IMR-90 (cell line): ENCODE measurements at regions not wholly inside any gene's neighbourhood (a gene's known extent, or its start where the extent isn't known, plus 50 kb on each side); places are given as distances from the start of the nearest gene placed in this dataset.

ENCODE experiments used
- ATAC-seq: fragments of 200-7000 bp; cut with Tn5 transposase; 2 replicates; pipeline ENCODE4 v1.9.1; 2020; ENCODE audit warnings: low read depth, mild to moderate bottlenecking, moderate library complexity
- BruUV-seq: library from RNA; stranded (reverse); fragments of 400-500 nt; replicated peaks from 2 replicates; lab custom pipeline; 2021; lab: Mats Ljungman, UMichigan
- CTCF ChIA-PET: fragments of 300-600 bp; formaldehyde crosslinking; extraction: SDS; loops from one replicate; lab custom pipeline; 2021; ENCODE audit warnings: antibody characterized with exemption; lab: Yijun Ruan, JAX
- POLR2A ChIA-PET: fragments of 300-600 bp; sonication (Branson Sonifier 250); formaldehyde crosslinking; loops from one replicate; lab custom pipeline; 2022; ENCODE audit warnings: antibody characterized with exemption; ENCODE audit not compliant: unreplicated experiment; lab: Charles Lee
- DNase-seq: peaks from one replicate; pipeline ENCODE4 v3.0.0; 2013
- H2AFZ ChIP-seq: replicated peaks from 2 replicates; pipeline ENCODE3; 2013; ENCODE audit warnings: low read length, mild to moderate bottlenecking; ENCODE audit not compliant: poor library complexity
- H2AK5ac ChIP-seq: 2 replicates; pipeline ENCODE4 v1.6.1; 2013; ENCODE audit warnings: low read depth, low read length, inconsistent platforms
- H2AK9ac ChIP-seq: replicated peaks from 2 replicates; pipeline ENCODE3; 2013; ENCODE audit warnings: mild to moderate bottlenecking, low read depth, low read length, moderate library complexity; ENCODE audit not compliant: poor library complexity
- H2BK120ac ChIP-seq: 2 replicates; pipeline ENCODE4 v1.6.1; 2013; ENCODE audit warnings: low read depth, low read length, inconsistent platforms
- H2BK15ac ChIP-seq: 3 replicates; pipeline ENCODE4 v1.6.1; 2013; ENCODE audit warnings: low read depth, low read length, inconsistent platforms
- H2BK20ac ChIP-seq: 2 replicates; pipeline ENCODE4 v1.6.1; 2013; ENCODE audit warnings: low read depth, mild to moderate bottlenecking, inconsistent platforms, low read length, moderate library complexity
- H2BK5ac ChIP-seq: 2 replicates; pipeline ENCODE4 v1.6.1; 2013; ENCODE audit warnings: mild to moderate bottlenecking, low read depth, low read length, inconsistent platforms; ENCODE audit not compliant: poor library complexity, severe bottlenecking
- H3K14ac ChIP-seq: replicated peaks from 2 replicates; pipeline ENCODE4 v1.6.1; 2013; ENCODE audit warnings: low read depth, low read length, inconsistent platforms
- H3K18ac ChIP-seq: 2 replicates; pipeline ENCODE4 v1.6.1; 2013; ENCODE audit warnings: low read depth, low read length, control low read depth
- H3K23ac ChIP-seq: 2 replicates; pipeline ENCODE4 v1.6.1; 2013; ENCODE audit warnings: low read depth, low read length, inconsistent platforms
- H3K27ac ChIP-seq: 2 replicates; pipeline ENCODE4 v1.5.1; 2013; ENCODE audit warnings: mild to moderate bottlenecking, control low read depth, low read length; ENCODE audit not compliant: insufficient read depth
- H3K27me3 ChIP-seq: 2 replicates; pipeline ENCODE4 v1.6.1; 2013; ENCODE audit warnings: low read length; ENCODE audit not compliant: control insufficient read depth, insufficient read depth
- H3K36me3 ChIP-seq: 2 replicates; pipeline ENCODE4 v1.6.1; 2013; ENCODE audit warnings: low read length, mixed read lengths; ENCODE audit not compliant: control insufficient read depth, insufficient read depth
- H3K4ac ChIP-seq: 2 replicates; pipeline ENCODE4 v1.6.1; 2013; ENCODE audit warnings: low read depth, low read length, inconsistent platforms
- H3K4me1 ChIP-seq: 2 replicates; pipeline ENCODE4 v1.6.1; 2013; ENCODE audit warnings: low read length, mixed read lengths; ENCODE audit not compliant: control insufficient read depth, insufficient read depth
- H3K4me2 ChIP-seq: 2 replicates; pipeline ENCODE4 v1.6.1; 2013; ENCODE audit warnings: low read depth, mild to moderate bottlenecking, control low read depth, low read length, moderate library complexity
- H3K4me3 ChIP-seq: 2 replicates; pipeline ENCODE4 v1.5.1; 2013; ENCODE audit warnings: low read depth, mild to moderate bottlenecking, control low read depth, low read length, moderate library complexity; ENCODE audit not compliant: insufficient read depth
- H3K56ac ChIP-seq: 2 replicates; pipeline ENCODE4 v1.6.1; 2013; ENCODE audit warnings: low read length, inconsistent platforms; ENCODE audit not compliant: insufficient read depth; ENCODE audit errors: extremely low read depth
- H3K79me1 ChIP-seq, 2 experiments: 2 replicates each; pipeline ENCODE4 v1.6.1; 2013; ENCODE audit warnings: low read length in 2 of 2, inconsistent platforms in 1 of 2, low read depth in 1 of 2
- H3K9ac ChIP-seq: 2 replicates; pipeline ENCODE4 v1.6.1; 2013; ENCODE audit warnings: low read depth, low read length, control low read depth
- H3K9me1 ChIP-seq: 2 replicates; pipeline ENCODE4 v1.6.1; 2013; ENCODE audit warnings: low read length, inconsistent platforms; ENCODE audit not compliant: insufficient read depth
- H3K9me3 ChIP-seq: 2 replicates; pipeline ENCODE4 v1.6.1; 2013; ENCODE audit warnings: low read length; ENCODE audit not compliant: control insufficient read depth, insufficient read depth
- H4K20me1 ChIP-seq: 2 replicates; pipeline ENCODE4 v1.6.1; 2013; ENCODE audit warnings: low read length, inconsistent platforms; ENCODE audit not compliant: insufficient read depth
- H4K5ac ChIP-seq: 2 replicates; pipeline ENCODE4 v1.6.1; 2013; ENCODE audit warnings: mild to moderate bottlenecking, low read depth, low read length, control low read depth
- H4K8ac ChIP-seq, 2 experiments: 2 replicates each; pipeline ENCODE4 v1.6.1; 2013; ENCODE audit warnings: low read depth in 2 of 2, low read length in 2 of 2, control low read depth in 1 of 2, inconsistent platforms in 1 of 2
- H4K91ac ChIP-seq: 2 replicates; pipeline ENCODE4 v1.6.1; 2013; ENCODE audit warnings: low read depth, low read length, inconsistent platforms; ENCODE audit not compliant: insufficient read depth
- CEBPB ChIP-seq: IDR thresholded peaks from 2 replicates; pipeline ENCODE4 v1.6.1; 2012; ENCODE audit warnings: low read depth, low read length, improper control_type of control experiment
- CHD1 ChIP-seq: IDR thresholded peaks from 2 replicates; pipeline ENCODE4 v1.6.1; 2012; ENCODE audit warnings: low read depth, low read length, improper control_type of control experiment
- ELK1 ChIP-seq: fragments of 150-350 bp; IDR thresholded peaks from 2 replicates; pipeline ENCODE4 v1.6.1; 2016; ENCODE audit warnings: low read depth, mild to moderate bottlenecking, low read length, moderate library complexity, borderline replicate concordance
- MAFK ChIP-seq: IDR thresholded peaks from 2 replicates; pipeline ENCODE4 v1.6.1; 2012; ENCODE audit warnings: low read depth, low read length, improper control_type of control experiment
- MAZ ChIP-seq: IDR thresholded peaks from 2 replicates; pipeline ENCODE4 v1.6.1; 2012; ENCODE audit warnings: low read depth, mild to moderate bottlenecking, low read length, improper control_type of control experiment, moderate library complexity, borderline replicate concordance
- MXI1 ChIP-seq: IDR thresholded peaks from 2 replicates; pipeline ENCODE4 v1.6.1; 2012; ENCODE audit warnings: low read depth, mild to moderate bottlenecking, low read length, moderate library complexity, borderline replicate concordance
- POLR2A ChIP-seq: IDR thresholded peaks from 2 replicates; pipeline ENCODE4 v1.6.1; 2012; ENCODE audit warnings: mild to moderate bottlenecking, low read depth, low read length
- RAD21 ChIP-seq: IDR thresholded peaks from 2 replicates; pipeline ENCODE4 v1.6.1; 2012; ENCODE audit warnings: low read length, improper control_type of control experiment
- RCOR1 ChIP-seq: IDR thresholded peaks from 2 replicates; pipeline ENCODE4 v1.6.1; 2012; ENCODE audit warnings: mild to moderate bottlenecking, low read length, improper control_type of control experiment; ENCODE audit not compliant: insufficient replicate concordance
- RFX5 ChIP-seq: IDR thresholded peaks from 2 replicates; pipeline ENCODE4 v1.8.0; 2012; ENCODE audit warnings: low read depth, mild to moderate bottlenecking, low read length, moderate library complexity
- WGBS, 2 experiments: methylation state at CpG; one replicate each; pipeline versions ENCODE4 v1.1.5 to v1.1.7; 2013; ENCODE audit warnings: missing lambda C conversion rate in 2 of 2; ENCODE audit not compliant: insufficient read length in 1 of 2; ENCODE audit errors: extremely low coverage in 2 of 2; 5-methylcytosine and 5-hydroxymethylcytosine counted together
- dilution Hi-C: fragments of 300-500 bp; cut with HindIII; formaldehyde crosslinking; loops from one replicate; pipeline ENCODE4 v1.14.3; 2018; ENCODE audit warnings: low sequenced_read_pairs; ENCODE audit not compliant: unreplicated experiment
- in situ Hi-C: fragments of 300-500 bp; cut with MboI; formaldehyde crosslinking; loops from 3 replicates; pipeline ENCODE4 v1.14.3; 2019; ENCODE audit warnings: low sequenced_read_pairs, inconsistent platforms, mixed read lengths
- intact Hi-C: fragments of 100-400 bp; cut with micrococcal nuclease; formaldehyde crosslinking; loops from 2 replicates; pipeline ENCODE4 v1.10.0; 2022
- TF ChIP-seq, protein P1 (sequence below): conservative IDR thresholded peaks from 2 replicates; pipeline ENCODE4 v1.5.1; 2012; ENCODE audit warnings: mild to moderate bottlenecking, low read depth, low read length, improper control_type of control experiment

- H3K14ac ChIP-seq = no peak overlapping the region
- H3K4me3 ChIP-seq = no peak overlapping the region
- H4K5ac ChIP-seq = no peak overlapping the region
- no peaks in the 10 kb centered on the region for H3K79me1 ChIP-seq
- no peaks in the 10 kb centered on the region for H3K36me3 ChIP-seq
- no peak overlapping the region for H2AFZ ChIP-seq
- intact Hi-C loops = no loop called here
- dilution Hi-C loops = no loop called here
- WGBS, 2 experiments = no CpG with 5 or more reads among the region's 1 CpG
- no TSS peak for BruUV-seq
- no peaks in the 10 kb centered on the region for H3K9me1 ChIP-seq
- H4K91ac ChIP-seq = no peak overlapping the region
- no peak for ATAC-seq
- H2BK120ac ChIP-seq = no peak overlapping the region
- no peaks in the 10 kb centered on the region for H3K4me1 ChIP-seq
- H4K20me1 ChIP-seq = no peaks in the 10 kb centered on the region
- H2AK5ac ChIP-seq = no peak overlapping the region
- CTCF ChIA-PET = no interaction called here
- H3K18ac ChIP-seq = no peak overlapping the region
- H3K4me2 ChIP-seq = no peak overlapping the region
- no peak overlapping the region for H3K4ac ChIP-seq
- no peak overlapping the region for H3K23ac ChIP-seq
- H3K27me3 ChIP-seq = no peaks in the 10 kb centered on the region
- no peak overlapping the region for H2BK5ac ChIP-seq
- H3K9ac ChIP-seq = no peak overlapping the region
- H3K9me3 ChIP-seq = peaks cover 3% of the 10 kb centered on the region; the same call in 1 of the 2 replicates
- no peak overlapping the region for H3K27ac ChIP-seq
- no peak for DNase-seq
- H2AK9ac ChIP-seq = no peak overlapping the region
- in situ Hi-C loops = no loop called here
- POLR2A ChIA-PET = no interaction called here
- no peak overlapping the region for H4K8ac ChIP-seq
- H2BK20ac ChIP-seq = no peak overlapping the region
- TF ChIP-seq RCOR1 (no peak), RFX5 (no peak), POLR2A (no peak), MAFK (no peak), ELK1 (no peak), MXI1 (no peak), CEBPB (no peak), RAD21 (no peak), MAZ (no peak), CHD1 (no peak)
- TF ChIP-seq, protein P1, sequence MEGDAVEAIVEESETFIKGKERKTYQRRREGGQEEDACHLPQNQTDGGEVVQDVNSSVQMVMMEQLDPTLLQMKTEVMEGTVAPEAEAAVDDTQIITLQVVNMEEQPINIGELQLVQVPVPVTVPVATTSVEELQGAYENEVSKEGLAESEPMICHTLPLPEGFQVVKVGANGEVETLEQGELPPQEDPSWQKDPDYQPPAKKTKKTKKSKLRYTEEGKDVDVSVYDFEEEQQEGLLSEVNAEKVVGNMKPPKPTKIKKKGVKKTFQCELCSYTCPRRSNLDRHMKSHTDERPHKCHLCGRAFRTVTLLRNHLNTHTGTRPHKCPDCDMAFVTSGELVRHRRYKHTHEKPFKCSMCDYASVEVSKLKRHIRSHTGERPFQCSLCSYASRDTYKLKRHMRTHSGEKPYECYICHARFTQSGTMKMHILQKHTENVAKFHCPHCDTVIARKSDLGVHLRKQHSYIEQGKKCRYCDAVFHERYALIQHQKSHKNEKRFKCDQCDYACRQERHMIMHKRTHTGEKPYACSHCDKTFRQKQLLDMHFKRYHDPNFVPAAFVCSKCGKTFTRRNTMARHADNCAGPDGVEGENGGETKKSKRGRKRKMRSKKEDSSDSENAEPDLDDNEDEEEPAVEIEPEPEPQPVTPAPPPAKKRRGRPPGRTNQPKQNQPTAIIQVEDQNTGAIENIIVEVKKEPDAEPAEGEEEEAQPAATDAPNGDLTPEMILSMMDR = no peak
- H3K56ac ChIP-seq = no peak overlapping the region
- H2BK15ac ChIP-seq = no peak overlapping the region
These were observed 105.2 kb upstream of the APP start for GRCh38 chr21:26275801-26276200.
